Thoracic aorta (tissue), 2 donors: ENCODE measurements at regions not wholly inside any gene's neighbourhood (a gene's known extent, or its start where the extent isn't known, plus 50 kb on each side); places are given as distances from the start of the nearest gene placed in this dataset.

Experiments used
- ATAC-seq: fragments of 150-250 bp; one replicate; pipeline ENCODE4 v1.8.0; 2017; ENCODE audit warnings: low read depth; ENCODE audit not compliant: insufficient number of reproducible peaks, low FRiP score
- DNase-seq: peaks from one replicate; pipeline ENCODE4 v3.0.0-alpha.2; 2020; ENCODE audit warnings: low spot score
- H3K27ac ChIP-seq, 2 donors: fragments of 200-600 bp; sonication (generic); 1 replicate in 1 of 2; 2 replicates in 1 of 2; pipeline ENCODE4 v1.5.1; 2016; ENCODE audit warnings: mild to moderate bottlenecking in 2 of 2, moderate library complexity in 2 of 2
- H3K27me3 ChIP-seq: fragments of 200-600 bp; sonication (generic); replicated peaks from 2 replicates; pipeline ENCODE4 v1.6.0; 2016; ENCODE audit warnings: mild to moderate bottlenecking; ENCODE audit not compliant: insufficient read depth
- H3K36me3 ChIP-seq: fragments of 200-600 bp; sonication (generic); one replicate; pipeline ENCODE4 v1.5.1; 2016
- H3K4me1 ChIP-seq, 2 donors: fragments of 200-600 bp; sonication (generic); 1 replicate in 1 of 2; 2 replicates in 1 of 2; pipeline versions ENCODE4 v1.5.1 to v1.6.0; 2016; ENCODE audit warnings: low read depth in 2 of 2, mild to moderate bottlenecking in 1 of 2; ENCODE audit not compliant: control insufficient read depth in 1 of 2
- H3K4me3 ChIP-seq: fragments of 200-600 bp; sonication (generic); 2 replicates; pipeline ENCODE4 v1.5.1; 2016; ENCODE audit warnings: mild to moderate bottlenecking
- H3K9me3 ChIP-seq: fragments of 200-600 bp; sonication (generic); 2 replicates; pipeline ENCODE4 v1.5.1; 2016
- CTCF ChIP-seq: fragments of 200-600 bp; sonication (generic); IDR thresholded peaks from one replicate; pipeline ENCODE4 v1.5.1; 2019; ENCODE audit warnings: antibody characterized with exemption

- no peak for TF ChIP-seq CTCF
- Histone ChIP-seq H3K9me3 (no peaks in the 10 kb centered on the region), H3K27me3 (no peaks in the 10 kb centered on the region), H3K4me3 (no peak overlapping the region), H3K4me1 (no peaks in the 10 kb centered on the region), H3K36me3 (no peaks in the 10 kb centered on the region), H3K27ac (no peak overlapping the region)
- DNase-seq (no peak), ATAC-seq (no peak)
Measured at GRCh38 chrX:4876268-4876667, 1162.8 kb upstream of the PRKX start.

- H3K36me3 ChIP-seq: no peaks in the 10 kb centered on the region
- no peak for TF ChIP-seq CTCF
- H3K27ac ChIP-seq: no peak overlapping the region
- H3K4me1 ChIP-seq: no peaks in the 10 kb centered on the region
- no peak for DNase-seq
- no peaks in the 10 kb centered on the region for H3K9me3 ChIP-seq
- H3K27me3 ChIP-seq: no peaks in the 10 kb centered on the region
- H3K4me3 ChIP-seq: no peak overlapping the region
- no peak for ATAC-seq
Measured at GRCh38 chrX:4851534-4851933, 1138.1 kb upstream of the PRKX start.

- Histone ChIP-seq H3K9me3 (no peaks in the 10 kb centered on the region), H3K36me3 (no peaks in the 10 kb centered on the region), H3K27ac (no peak overlapping the region), H3K4me3 (no peak overlapping the region), H3K27me3 (no peaks in the 10 kb centered on the region), H3K4me1 (no peaks in the 10 kb centered on the region)
- DNase-seq (no peak), ATAC-seq (no peak)
- no peak for TF ChIP-seq CTCF
Measured at GRCh38 chrX:4850312-4850711, 1136.9 kb upstream of the PRKX start.

- H3K27me3 ChIP-seq: no peaks in the 10 kb centered on the region
- DNase-seq: no peak
- no peak overlapping the region for H3K4me3 ChIP-seq
- no peaks in the 10 kb centered on the region for H3K36me3 ChIP-seq
- no peak for TF ChIP-seq CTCF
- no peaks in the 10 kb centered on the region for H3K4me1 ChIP-seq
- H3K9me3 ChIP-seq: no peaks in the 10 kb centered on the region
- no peak overlapping the region for H3K27ac ChIP-seq
- no peak for ATAC-seq
Measured at GRCh38 chrX:4844376-4844775, 1130.9 kb upstream of the PRKX start.

- Histone ChIP-seq H3K36me3 (no peaks in the 10 kb centered on the region), H3K27me3 (no peaks in the 10 kb centered on the region), H3K27ac (no peak overlapping the region), H3K9me3 (no peaks in the 10 kb centered on the region), H3K4me1 (no peaks in the 10 kb centered on the region), H3K4me3 (no peak overlapping the region)
- DNase-seq (no peak), ATAC-seq (no peak)
- TF ChIP-seq CTCF: no peak
Measured at GRCh38 chrX:4841216-4841745, 1127.8 kb upstream of the PRKX start.
